ENCODE measurements at regions not wholly inside any gene's neighbourhood (a gene's known extent, or its start where the extent isn't known, plus 50 kb on each side); places are given as distances from the start of the nearest gene placed in this dataset.

DNA sequence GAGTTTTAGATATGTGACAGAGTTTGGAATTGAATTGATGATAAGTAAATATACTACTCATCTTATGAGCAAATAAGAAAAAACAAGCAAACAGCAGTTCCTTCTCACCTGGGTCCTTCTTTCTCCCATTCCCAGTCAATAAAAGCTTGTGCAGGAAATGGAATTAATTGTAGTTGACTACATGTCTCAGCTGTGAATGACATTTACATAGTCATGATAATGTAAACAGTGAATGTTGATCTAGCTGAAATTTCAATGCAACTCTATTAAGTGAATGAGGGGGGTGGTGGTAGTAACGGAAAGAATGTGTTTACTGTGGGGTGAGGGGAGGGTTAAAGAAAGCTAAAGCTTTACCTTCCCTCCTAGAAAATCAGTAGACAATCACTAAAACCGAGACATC lies 76.2 kb downstream of the NFKBIZ start:
- CTCF ChIA-PET: no interaction called here
- POLR2A ChIA-PET (ENCODE audit: low non-redundant PET): interaction anchor here (0.7 kb wide), 1 partner anchor 112 kb away, joined by 15 read pairs; no protein-coding TSS in a partner anchor
- no TSS peak for BruUV-seq (replicated peaks)
- Histone ChIP-seq H3K36me3 (ENCODE audit: insufficient read depth, low read length, poor library complexity, severe bottlenecking) (no peaks in the 10 kb centered on the region), H3K9me3 (ENCODE audit: low read depth, low read length, poor library complexity, severe bottlenecking) (no peaks in the 10 kb centered on the region), H3K27me3 (replicated peaks; ENCODE audit: insufficient read depth, low read depth, low read length, poor library complexity) (no peaks in the 10 kb centered on the region), H3K4me1 (ENCODE audit: insufficient read depth, low read length, poor library complexity, severe bottlenecking) (peaks cover 14% of the 10 kb centered on the region), H3K4me3 (ENCODE audit: low read depth, low read length, poor library complexity, severe bottlenecking) (no peak overlapping the region), H3K27ac (ENCODE audit: low read depth, low read length, poor library complexity, severe bottlenecking) (no peak overlapping the region)
- TF ChIP-seq EZH2 (IDR thresholded peaks at IDR 0.05; ENCODE audit: borderline replicate concordance, low read depth, low read length, poor library complexity, severe bottlenecking): no peak
- TF ChIP-seq, protein P1, sequence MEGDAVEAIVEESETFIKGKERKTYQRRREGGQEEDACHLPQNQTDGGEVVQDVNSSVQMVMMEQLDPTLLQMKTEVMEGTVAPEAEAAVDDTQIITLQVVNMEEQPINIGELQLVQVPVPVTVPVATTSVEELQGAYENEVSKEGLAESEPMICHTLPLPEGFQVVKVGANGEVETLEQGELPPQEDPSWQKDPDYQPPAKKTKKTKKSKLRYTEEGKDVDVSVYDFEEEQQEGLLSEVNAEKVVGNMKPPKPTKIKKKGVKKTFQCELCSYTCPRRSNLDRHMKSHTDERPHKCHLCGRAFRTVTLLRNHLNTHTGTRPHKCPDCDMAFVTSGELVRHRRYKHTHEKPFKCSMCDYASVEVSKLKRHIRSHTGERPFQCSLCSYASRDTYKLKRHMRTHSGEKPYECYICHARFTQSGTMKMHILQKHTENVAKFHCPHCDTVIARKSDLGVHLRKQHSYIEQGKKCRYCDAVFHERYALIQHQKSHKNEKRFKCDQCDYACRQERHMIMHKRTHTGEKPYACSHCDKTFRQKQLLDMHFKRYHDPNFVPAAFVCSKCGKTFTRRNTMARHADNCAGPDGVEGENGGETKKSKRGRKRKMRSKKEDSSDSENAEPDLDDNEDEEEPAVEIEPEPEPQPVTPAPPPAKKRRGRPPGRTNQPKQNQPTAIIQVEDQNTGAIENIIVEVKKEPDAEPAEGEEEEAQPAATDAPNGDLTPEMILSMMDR (conservative IDR thresholded peaks at IDR 0.05; ENCODE audit: low read depth, low read length): no peak
- DNase-seq (ENCODE audit: low spot score): no peak
- intact Hi-C loops (cut with micrococcal nuclease; ENCODE audit: unreplicated experiment): no loop called here

- Histone ChIP-seq H3K9me3 (ENCODE audit: low read depth, low read length, poor library complexity, severe bottlenecking) (no peaks in the 10 kb centered on the region), H3K36me3 (ENCODE audit: insufficient read depth, low read length, poor library complexity, severe bottlenecking) (no peaks in the 10 kb centered on the region), H3K4me3 (ENCODE audit: low read depth, low read length, poor library complexity, severe bottlenecking) (no peak overlapping the region), H3K4me1 (ENCODE audit: insufficient read depth, low read length, poor library complexity, severe bottlenecking) (peaks cover 14% of the 10 kb centered on the region), H3K27ac (ENCODE audit: low read depth, low read length, poor library complexity, severe bottlenecking) (no peak overlapping the region), H3K27me3 (replicated peaks; ENCODE audit: insufficient read depth, low read depth, low read length, poor library complexity) (no peaks in the 10 kb centered on the region)
- POLR2A ChIA-PET (ENCODE audit: low non-redundant PET): no interaction called here
- BruUV-seq (replicated peaks): no TSS peak
- no peak for TF ChIP-seq EZH2 (IDR thresholded peaks at IDR 0.05; ENCODE audit: borderline replicate concordance, low read depth, low read length, poor library complexity, severe bottlenecking)
- TF ChIP-seq, protein P1 (conservative IDR thresholded peaks at IDR 0.05; ENCODE audit: low read depth, low read length): no peak
- no peak for DNase-seq (ENCODE audit: low spot score)
- intact Hi-C loops (cut with micrococcal nuclease; ENCODE audit: unreplicated experiment): no loop called here
- CTCF ChIA-PET: no interaction called here
Measured at GRCh38 chr3:101926594-101927105, 77.3 kb downstream of the NFKBIZ start.

DNA sequence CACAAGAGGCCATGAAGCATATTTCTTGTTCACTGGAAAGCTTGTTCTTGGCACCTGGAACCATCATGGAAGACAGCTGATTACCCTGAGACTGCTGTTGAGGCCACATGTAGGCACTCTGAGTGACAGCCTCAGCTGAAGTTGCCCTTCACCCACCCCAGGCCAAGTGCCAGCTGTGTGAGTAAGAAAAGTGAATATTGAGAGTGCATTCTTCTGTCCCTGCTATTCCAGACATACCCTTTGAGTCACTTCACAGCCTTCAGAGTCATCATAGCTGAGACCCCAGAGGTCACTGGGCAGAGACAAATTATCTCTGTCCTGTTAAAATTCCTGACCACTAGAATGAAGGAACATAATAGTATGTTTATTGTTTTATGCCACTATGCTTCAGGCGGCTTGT lies 79.6 kb downstream of the NFKBIZ start:
- CTCF ChIA-PET: no interaction called here
- intact Hi-C loops (cut with micrococcal nuclease; ENCODE audit: unreplicated experiment): no loop called here
- no peaks in the 10 kb centered on the region for H3K9me3 ChIP-seq (ENCODE audit: low read depth, low read length, poor library complexity, severe bottlenecking)

More for the DNA sequence above, 79.6 kb downstream of the NFKBIZ start:
- H3K36me3 ChIP-seq (ENCODE audit: insufficient read depth, low read length, poor library complexity, severe bottlenecking): no peaks in the 10 kb centered on the region
- H3K27ac ChIP-seq (ENCODE audit: low read depth, low read length, poor library complexity, severe bottlenecking): no peak overlapping the region
- no peaks in the 10 kb centered on the region for H3K27me3 ChIP-seq (replicated peaks; ENCODE audit: insufficient read depth, low read depth, low read length, poor library complexity)
- POLR2A ChIA-PET (ENCODE audit: low non-redundant PET): no interaction called here
- no TSS peak for BruUV-seq (replicated peaks)
- peaks cover 19% of the 10 kb centered on the region for H3K4me1 ChIP-seq (ENCODE audit: insufficient read depth, low read length, poor library complexity, severe bottlenecking)
- no peak for DNase-seq (ENCODE audit: low spot score)
- no peak for TF ChIP-seq EZH2 (IDR thresholded peaks at IDR 0.05; ENCODE audit: borderline replicate concordance, low read depth, low read length, poor library complexity, severe bottlenecking)
- TF ChIP-seq, protein P1 (conservative IDR thresholded peaks at IDR 0.05; ENCODE audit: low read depth, low read length): no peak
- no peak overlapping the region for H3K4me3 ChIP-seq (ENCODE audit: low read depth, low read length, poor library complexity, severe bottlenecking)

Data from A673 (cell line).